ENCODE measurements at regions not wholly inside any gene's neighbourhood (a gene's known extent, or its start where the extent isn't known, plus 50 kb on each side); places are given as distances from the start of the nearest gene placed in this dataset.
"Not testable (repeated sequence)": the region's sequence is repeated elsewhere in the genome, so short reads cannot be mapped to it uniquely, and the experiment has no call there.

DNA sequence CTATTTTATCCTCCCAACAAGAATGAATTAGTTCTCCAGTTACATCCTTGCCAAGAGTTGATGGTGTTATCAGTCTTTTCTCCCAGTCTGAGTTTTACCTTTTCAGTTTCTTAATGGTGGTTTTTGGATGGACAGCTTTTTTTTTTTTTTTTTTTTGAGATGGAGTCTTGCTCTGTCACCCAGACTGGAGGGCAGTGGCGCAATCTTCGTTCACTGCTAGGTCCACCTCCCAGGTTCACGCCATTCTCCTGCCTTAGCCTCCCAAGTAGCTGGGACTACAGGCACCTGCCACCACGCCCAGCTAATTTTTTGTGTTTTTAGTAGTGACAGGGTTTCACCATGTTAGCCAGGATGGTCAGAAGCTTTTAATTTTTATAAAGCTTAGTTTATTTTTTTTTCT is 133.0 kb downstream of the FOXD4L6 start:
- not testable (repeated sequence) for H3K9ac ChIP-seq (ENCODE audit: low read length); H3K27me3 ChIP-seq (ENCODE audit: low read length); H2AFZ ChIP-seq (ENCODE audit: low read depth, low read length, severe bottlenecking); H3K9me2 ChIP-seq (replicated peaks; ENCODE audit: insufficient read depth, low read length); H3K36me3 ChIP-seq (ENCODE audit: low read length); H3F3A ChIP-seq (ENCODE audit: insufficient read depth); H4K20me1 ChIP-seq (ENCODE audit: low read depth, low read length); H3K4me3 ChIP-seq (ENCODE audit: insufficient read depth, low read length, poor library complexity, severe bottlenecking); H3K4me2 ChIP-seq (ENCODE audit: low read depth, low read length, poor library complexity, severe bottlenecking); H3K27ac ChIP-seq (ENCODE audit: low read depth, low read length); H3K9me3 ChIP-seq (ENCODE audit: insufficient read depth, low read length)
- peaks cover 21% of the 10 kb centered on the region; the same call in 1 of the 2 replicates for H3K79me2 ChIP-seq (ENCODE audit: insufficient read depth, low read length)

DNA sequence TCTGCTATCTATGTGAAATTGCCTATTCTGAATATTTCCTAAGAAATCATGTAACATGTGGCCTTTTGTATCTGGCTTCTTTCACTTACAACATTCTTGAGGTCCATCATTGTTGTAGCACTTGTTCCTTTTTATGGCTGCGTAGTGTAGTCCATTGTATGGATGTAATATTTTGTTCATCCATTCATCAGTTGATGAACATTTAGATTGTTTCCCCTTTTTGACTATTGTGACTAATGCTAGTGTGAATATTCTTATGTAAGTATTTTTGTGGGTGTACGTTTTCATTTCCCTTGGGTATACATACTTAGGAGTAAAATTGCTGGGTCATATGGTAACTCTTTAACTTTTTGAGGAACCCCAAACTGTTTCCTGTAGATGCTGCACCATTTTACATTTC is 134.6 kb downstream of the FOXD4L6 start:
- H3K27me3 ChIP-seq (ENCODE audit: low read length); H3K36me3 ChIP-seq (ENCODE audit: low read length); H3K9me2 ChIP-seq (replicated peaks; ENCODE audit: insufficient read depth, low read length); H2AFZ ChIP-seq (ENCODE audit: low read depth, low read length, severe bottlenecking); H3K27ac ChIP-seq (ENCODE audit: low read depth, low read length); H4K20me1 ChIP-seq (ENCODE audit: low read depth, low read length); H3K9me3 ChIP-seq (ENCODE audit: insufficient read depth, low read length); H3K4me3 ChIP-seq (ENCODE audit: insufficient read depth, low read length, poor library complexity, severe bottlenecking); H3F3A ChIP-seq (ENCODE audit: insufficient read depth); H3K9ac ChIP-seq (ENCODE audit: low read length): not testable (repeated sequence)
- H3K79me2 ChIP-seq (ENCODE audit: insufficient read depth, low read length), result peaks cover 21% of the 10 kb centered on the region; the same call in 1 of the 2 replicates
- H3K4me2 ChIP-seq (ENCODE audit: low read depth, low read length, poor library complexity, severe bottlenecking), result peak overlapping the region; percentile 65

- peak overlapping the region; percentile 92 for H3K4me3 ChIP-seq (ENCODE audit: insufficient read depth, low read length, poor library complexity, severe bottlenecking)
Measured at GRCh38 chr9:40993375-40993774, 135.1 kb downstream of the FOXD4L6 start.

GRCh38 chr9:40992472-40992821 is 136.0 kb downstream of the FOXD4L6 start:
- Histone ChIP-seq H2AFZ (ENCODE audit: low read depth, low read length, severe bottlenecking) (peak overlapping the region; percentile 54), H3K27ac (ENCODE audit: low read depth, low read length) (peak overlapping the region; percentile 74)
- not testable (repeated sequence) for H3K9me3 ChIP-seq (ENCODE audit: insufficient read depth, low read length)

More at GRCh38 chr9:40993375-40993774, 135.1 kb downstream of the FOXD4L6 start:
- not testable (repeated sequence) for H3K36me3 ChIP-seq (ENCODE audit: low read length); H2AFZ ChIP-seq (ENCODE audit: low read depth, low read length, severe bottlenecking); H3K27me3 ChIP-seq (ENCODE audit: low read length); H4K20me1 ChIP-seq (ENCODE audit: low read depth, low read length); H3K9me3 ChIP-seq (ENCODE audit: insufficient read depth, low read length); H3F3A ChIP-seq (ENCODE audit: insufficient read depth); H3K27ac ChIP-seq (ENCODE audit: low read depth, low read length); H3K9me2 ChIP-seq (replicated peaks; ENCODE audit: insufficient read depth, low read length)
- peak overlapping the region; percentile 65 for H3K4me2 ChIP-seq (ENCODE audit: low read depth, low read length, poor library complexity, severe bottlenecking)
- H3K9ac ChIP-seq (ENCODE audit: low read length), result peak overlapping the region; percentile 82
- peaks cover 21% of the 10 kb centered on the region; the same call in 1 of the 2 replicates for H3K79me2 ChIP-seq (ENCODE audit: insufficient read depth, low read length)

GRCh38 chr9:40991741-40992471 is 136.6 kb downstream of the FOXD4L6 start:
- H3K9me3 ChIP-seq (ENCODE audit: insufficient read depth, low read length), result not testable (repeated sequence)

More at GRCh38 chr9:40992472-40992821, 136.0 kb downstream of the FOXD4L6 start:
- not testable (repeated sequence) for H3K9me2 ChIP-seq (replicated peaks; ENCODE audit: insufficient read depth, low read length); H4K20me1 ChIP-seq (ENCODE audit: low read depth, low read length); H3K27me3 ChIP-seq (ENCODE audit: low read length); H3K36me3 ChIP-seq (ENCODE audit: low read length); H3F3A ChIP-seq (ENCODE audit: insufficient read depth)
- peak overlapping the region; percentile 65 for H3K4me2 ChIP-seq (ENCODE audit: low read depth, low read length, poor library complexity, severe bottlenecking)
- peak overlapping the region; percentile 82 for H3K9ac ChIP-seq (ENCODE audit: low read length)
- peak overlapping the region; percentile 92 for H3K4me3 ChIP-seq (ENCODE audit: insufficient read depth, low read length, poor library complexity, severe bottlenecking)
- H3K79me2 ChIP-seq (ENCODE audit: insufficient read depth, low read length), result peaks cover 16% of the 10 kb centered on the region; the same call in 1 of the 2 replicates

GRCh38 chr9:40991100-40991740 is 137.3 kb downstream of the FOXD4L6 start:
- H3K9me2 ChIP-seq (replicated peaks; ENCODE audit: insufficient read depth, low read length); H3K9me3 ChIP-seq (ENCODE audit: insufficient read depth, low read length); H4K20me1 ChIP-seq (ENCODE audit: low read depth, low read length); H3K36me3 ChIP-seq (ENCODE audit: low read length); H3K27me3 ChIP-seq (ENCODE audit: low read length); H3F3A ChIP-seq (ENCODE audit: insufficient read depth): not testable (repeated sequence)
- Histone ChIP-seq H2AFZ (ENCODE audit: low read depth, low read length, severe bottlenecking) (peak overlapping the region; percentile 82), H3K4me3 (ENCODE audit: insufficient read depth, low read length, poor library complexity, severe bottlenecking) (peak overlapping the region; percentile 92), H3K4me2 (ENCODE audit: low read depth, low read length, poor library complexity, severe bottlenecking) (peak overlapping the region; percentile 61), H3K27ac (ENCODE audit: low read depth, low read length) (peak overlapping the region; percentile 74), H3K9ac (ENCODE audit: low read length) (peak overlapping the region; percentile 82), H3K79me2 (ENCODE audit: insufficient read depth, low read length) (peaks cover 16% of the 10 kb centered on the region; the same call in 1 of the 2 replicates)

More at GRCh38 chr9:40991741-40992471, 136.6 kb downstream of the FOXD4L6 start:
- peak overlapping the region; percentile 82 for H3K9ac ChIP-seq (ENCODE audit: low read length)
- peaks cover 16% of the 10 kb centered on the region; the same call in 1 of the 2 replicates for H3K79me2 ChIP-seq (ENCODE audit: insufficient read depth, low read length)
- peak overlapping the region; percentile 82 for H2AFZ ChIP-seq (ENCODE audit: low read depth, low read length, severe bottlenecking)
- H3K4me2 ChIP-seq (ENCODE audit: low read depth, low read length, poor library complexity, severe bottlenecking), result peak overlapping the region; percentile 65
- TF ChIP-seq CTCF (IDR thresholded peaks at IDR 0.05; ENCODE audit: insufficient read depth, low read length, poor library complexity, severe bottlenecking), result peak; percentile 95
- not testable (repeated sequence) for H3K27me3 ChIP-seq (ENCODE audit: low read length); H3F3A ChIP-seq (ENCODE audit: insufficient read depth); H4K20me1 ChIP-seq (ENCODE audit: low read depth, low read length); H3K9me2 ChIP-seq (replicated peaks; ENCODE audit: insufficient read depth, low read length); H3K36me3 ChIP-seq (ENCODE audit: low read length)
- peak overlapping the region; percentile 74 for H3K27ac ChIP-seq (ENCODE audit: low read depth, low read length)
- H3K4me3 ChIP-seq (ENCODE audit: insufficient read depth, low read length, poor library complexity, severe bottlenecking), result peak overlapping the region; percentile 92

GRCh38 chr9:40986332-40986731 is 142.1 kb downstream of the FOXD4L6 start:
- H3K79me2 ChIP-seq (ENCODE audit: insufficient read depth, low read length); H4K20me1 ChIP-seq (ENCODE audit: low read depth, low read length); H2AFZ ChIP-seq (ENCODE audit: low read depth, low read length, severe bottlenecking); H3K27ac ChIP-seq (ENCODE audit: low read depth, low read length); H3F3A ChIP-seq (ENCODE audit: insufficient read depth); H3K27me3 ChIP-seq (ENCODE audit: low read length); H3K4me3 ChIP-seq (ENCODE audit: insufficient read depth, low read length, poor library complexity, severe bottlenecking); H3K36me3 ChIP-seq (ENCODE audit: low read length); H3K9me2 ChIP-seq (replicated peaks; ENCODE audit: insufficient read depth, low read length); H3K4me2 ChIP-seq (ENCODE audit: low read depth, low read length, poor library complexity, severe bottlenecking); H3K9ac ChIP-seq (ENCODE audit: low read length); H3K9me3 ChIP-seq (ENCODE audit: insufficient read depth, low read length): not testable (repeated sequence)

All from SU-DHL-6 (cell line).